Gastrocnemius medialis (tissue), 4 donors: ENCODE measurements at regions not wholly inside any gene's neighbourhood (a gene's known extent, or its start where the extent isn't known, plus 50 kb on each side); places are given as distances from the start of the nearest gene placed in this dataset.

ENCODE experiments used
- ATAC-seq, 2 donors: fragments of 150-250 bp; one replicate each; pipeline ENCODE4 v1.9.1; 2016
- DNase-seq, 2 donors: peaks; one replicate each; pipeline ENCODE4 v3.0.0-alpha.2; 2019
- H3K27ac ChIP-seq, 4 donors: fragments of 200-600 bp; sonication (generic); 1 replicate in 1 of 4; 2 replicates in 3 of 4; pipeline ENCODE4 v1.5.1; 2016 to 2018; ENCODE audit warnings: mild to moderate bottlenecking in 2 of 4, moderate library complexity in 1 of 4
- H3K27me3 ChIP-seq, 3 donors: fragments of 200-600 bp; sonication (generic) in 2 of 3; 1 replicate in 1 of 3; 2 replicates in 2 of 3; pipeline versions ENCODE4 v1.5.1 to v1.6.0; 2016 to 2019; ENCODE audit warnings: mild to moderate bottlenecking in 1 of 3, moderate library complexity in 1 of 3
- H3K36me3 ChIP-seq, 2 donors: fragments of 200-600 bp; sonication (generic) in 1 of 2; one replicate each; pipeline ENCODE4 v1.5.1; 2017 to 2018
- H3K4me1 ChIP-seq, 2 donors: fragments of 200-600 bp; sonication (generic) in 1 of 2; one replicate each; pipeline ENCODE4 v1.5.1; 2016 to 2017; ENCODE audit warnings: mild to moderate bottlenecking in 2 of 2
- H3K4me3 ChIP-seq, 4 donors: fragments of 200-600 bp; sonication (generic) in 3 of 4; 1 replicate in 1 of 4; 2 replicates in 3 of 4; pipeline ENCODE4 v1.5.1; 2016 to 2019; ENCODE audit warnings: mild to moderate bottlenecking in 2 of 4
- H3K9me3 ChIP-seq, 3 donors: fragments of 200-600 bp; sonication (generic) in 2 of 3; 1 replicate in 1 of 3; 2 replicates in 2 of 3; pipeline ENCODE4 v1.5.1; 2016 to 2019
- CTCF ChIP-seq, 5 experiments: fragments of 450-650 bp in 3 of 5; fragments of 200-600 bp in 2 of 5; sonication (generic) in 2 of 5; IDR thresholded peaks in 4 of 5; conservative IDR thresholded peaks in 1 of 5; 1 replicate in 4 of 5; 2 replicates in 1 of 5; pipeline ENCODE4 v1.5.1; 2016 to 2019; ENCODE audit warnings: antibody characterized with exemption in 5 of 5, mild to moderate bottlenecking in 3 of 5, moderate library complexity in 3 of 5
- POLR2A ChIP-seq, 2 donors: fragments of 450-650 bp; IDR thresholded peaks; one replicate each; pipeline ENCODE4 v1.6.1; 2017; ENCODE audit warnings: antibody characterized with exemption in 2 of 2, mild to moderate bottlenecking in 2 of 2, moderate library complexity in 2 of 2
- in situ Hi-C, 4 donors: fragments of 200-750 bp; cut with MboI; loops; one replicate each; pipeline versions ENCODE4 v1.15.0 to v1.8.0; 2017; ENCODE audit warnings: low sequenced_read_pairs in 4 of 4
- intact Hi-C: fragments of 100-400 bp; cut with DNase I; formaldehyde crosslinking; loops from one replicate; pipeline ENCODE4 v1.15.1; 2023; ENCODE audit warnings: low total_unique reads

GRCh38 chr14:65966188-65966587, 520.0 kb upstream of the CCDC196 start:
- no peak for TF ChIP-seq POLR2A (IDR thresholded peaks at IDR 0.05)
- no peak for TF ChIP-seq CTCF (IDR thresholded peaks at IDR 0.05 in 4 of 5, conservative IDR thresholded peaks at IDR 0.05 in 1 of 5)
- no peak overlapping the region for H3K27ac ChIP-seq
- ATAC-seq = no peak
- intact Hi-C loops (no loop called here), in situ Hi-C loops (loop anchor here in 3 of 4 donors (10.0 to 25.0 kb wide), 3 partner anchors 554 to 804 kb away; partner anchors contain the start of gene FUT8 (in 1 of the 3))
- H3K36me3 ChIP-seq = no peaks in the 10 kb centered on the region
- H3K9me3 ChIP-seq = no peaks in the 10 kb centered on the region
- H3K27me3 ChIP-seq = peaks cover 0 to 10% (median 4%) of the 10 kb centered on the region in 3 donors
- H3K4me1 ChIP-seq = no peaks in the 10 kb centered on the region
- DNase-seq = no peak
- no peak overlapping the region for H3K4me3 ChIP-seq

DNA sequence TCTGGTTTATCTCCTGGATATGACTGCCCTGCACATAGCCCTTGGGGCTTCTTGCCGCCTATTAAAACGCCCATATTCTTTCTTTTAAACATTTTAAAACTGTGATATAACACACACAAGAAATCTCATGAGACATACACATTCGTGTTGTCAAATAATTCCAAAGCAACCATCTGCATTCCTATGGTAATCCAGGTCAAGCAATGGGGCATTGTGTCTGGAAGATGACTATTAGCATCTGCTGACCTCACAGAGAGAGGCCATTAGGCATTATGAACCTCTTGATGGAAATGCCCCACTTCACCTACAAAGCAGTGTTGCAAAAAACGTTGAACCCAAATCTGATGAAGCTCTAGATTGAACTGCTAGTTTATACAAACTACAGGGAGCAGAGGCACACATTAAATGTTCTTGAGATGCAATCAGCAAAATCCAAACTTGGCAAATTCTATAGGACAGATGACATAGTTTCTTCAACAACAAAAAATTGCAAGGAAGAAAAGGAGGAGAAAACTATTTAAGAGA, 513.8 kb upstream of the CCDC196 start:
- DNase-seq (no peak), ATAC-seq (no peak)
- H3K36me3 ChIP-seq = no peaks in the 10 kb centered on the region
- in situ Hi-C loops (loop anchor here in 2 of 4 donors (25.0 kb wide), 2 partner anchors 560 to 810 kb away; partner anchors contain the start of gene FUT8 (in 1 of the 2)), intact Hi-C loops (no loop called here)
- peaks cover 0 to under 1% (median 0%) of the 10 kb centered on the region in 3 donors for H3K27me3 ChIP-seq
- H3K9me3 ChIP-seq = no peaks in the 10 kb centered on the region
- TF ChIP-seq CTCF (IDR thresholded peaks at IDR 0.05 in 4 of 5, conservative IDR thresholded peaks at IDR 0.05 in 1 of 5) = no peak
- no peak for TF ChIP-seq POLR2A (IDR thresholded peaks at IDR 0.05)
- no peak overlapping the region for H3K4me3 ChIP-seq
- H3K27ac ChIP-seq = no peak overlapping the region
- no peaks in the 10 kb centered on the region for H3K4me1 ChIP-seq

- Histone ChIP-seq H3K36me3 (no peaks in the 10 kb centered on the region), H3K4me1 (no peaks in the 10 kb centered on the region), H3K27ac (no peak overlapping the region), H3K27me3 (no peaks in the 10 kb centered on the region), H3K9me3 (no peaks in the 10 kb centered on the region), H3K4me3 (no peak overlapping the region)
- TF ChIP-seq POLR2A (IDR thresholded peaks at IDR 0.05) = no peak
- intact Hi-C loops = no loop called here
- no peak for ATAC-seq
- no peak for DNase-seq
- in situ Hi-C loops = loop anchor here in 2 of 4 donors (25.0 kb wide), 2 partner anchors 561 to 811 kb away; partner anchors contain the start of gene FUT8 (in 1 of the 2)
Measured at GRCh38 chr14:65972891-65973290, 513.3 kb upstream of the CCDC196 start.

DNA sequence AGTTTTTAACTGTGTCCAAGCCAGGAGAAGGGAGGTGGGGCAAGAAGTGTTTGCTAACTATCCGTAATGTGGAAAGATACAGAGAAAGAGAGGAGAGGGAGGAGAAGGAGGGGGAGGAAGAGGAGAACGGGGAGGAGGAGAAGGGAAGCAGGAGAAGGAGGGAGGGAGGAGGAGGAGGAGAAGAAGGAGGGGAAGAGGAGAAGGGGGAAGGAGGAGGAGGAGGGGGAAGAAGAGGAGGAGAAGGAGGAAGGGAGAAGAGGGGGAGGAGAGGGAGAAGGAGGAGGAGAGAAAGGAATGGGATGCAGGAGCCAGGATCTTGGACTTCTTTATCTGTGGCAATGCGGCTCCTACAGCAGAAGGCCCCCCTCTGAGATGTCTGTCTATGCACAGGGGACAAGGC, 510.3 kb upstream of the CCDC196 start:
- Histone ChIP-seq H3K27ac (no peak overlapping the region), H3K36me3 (no peaks in the 10 kb centered on the region), H3K4me3 (no peak overlapping the region), H3K27me3 (no peaks in the 10 kb centered on the region), H3K9me3 (no peaks in the 10 kb centered on the region), H3K4me1 (no peaks in the 10 kb centered on the region)
- DNase-seq (no peak), ATAC-seq (no peak)
- in situ Hi-C loops (no loop called here), intact Hi-C loops (no loop called here)
- no peak for TF ChIP-seq POLR2A (IDR thresholded peaks at IDR 0.05)
- no peak for TF ChIP-seq CTCF (IDR thresholded peaks at IDR 0.05 in 4 of 5, conservative IDR thresholded peaks at IDR 0.05 in 1 of 5)

DNA sequence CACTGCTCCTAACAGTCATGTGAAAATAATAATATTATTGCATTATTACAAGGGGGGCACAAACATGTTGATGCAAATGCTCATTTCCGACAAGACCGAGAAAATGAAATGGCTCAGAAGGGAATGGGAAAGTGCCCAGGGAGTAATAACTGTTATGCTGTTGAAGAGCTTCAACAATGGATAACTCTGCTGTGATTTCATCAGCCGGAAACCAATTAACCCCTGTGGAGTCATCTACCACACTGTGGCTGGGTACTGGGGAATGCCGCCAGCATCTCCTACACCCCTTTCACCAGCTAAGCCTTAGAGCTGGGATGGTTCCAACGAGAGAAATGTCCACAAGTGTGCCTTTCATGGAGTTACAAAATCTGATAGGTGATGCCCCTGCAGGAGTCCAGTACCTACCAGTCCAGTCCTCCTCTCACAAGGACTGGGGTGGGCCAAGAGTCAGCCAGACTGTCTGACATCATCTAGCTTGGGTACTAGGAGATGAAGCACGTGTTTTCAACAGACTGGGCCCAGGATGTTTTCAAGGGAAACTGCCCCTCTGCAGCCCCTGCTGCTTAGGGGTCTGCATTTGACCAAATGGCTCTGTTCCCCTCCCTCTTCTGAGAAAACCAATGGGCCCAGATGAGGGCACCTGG, 509.3 kb upstream of the CCDC196 start:
- Histone ChIP-seq H3K4me1 (no peaks in the 10 kb centered on the region), H3K36me3 (no peaks in the 10 kb centered on the region), H3K9me3 (no peaks in the 10 kb centered on the region), H3K4me3 (no peak overlapping the region), H3K27me3 (no peaks in the 10 kb centered on the region), H3K27ac (no peak overlapping the region)
- intact Hi-C loops = no loop called here
- in situ Hi-C loops = no loop called here
- DNase-seq = no peak
- no peak for ATAC-seq
- TF ChIP-seq POLR2A (IDR thresholded peaks at IDR 0.05) (no peak), CTCF (IDR thresholded peaks at IDR 0.05 in 4 of 5, conservative IDR thresholded peaks at IDR 0.05 in 1 of 5) (no peak)
